ENCODE measurements at regions not wholly inside any gene's neighbourhood (a gene's known extent, or its start where the extent isn't known, plus 50 kb on each side); places are given as distances from the start of the nearest gene placed in this dataset.
"Not testable (repeated sequence)": the region's sequence is repeated elsewhere in the genome, so short reads cannot be mapped to it uniquely, and the experiment has no call there.

- peak; percentile 77 for DNase-seq
Measured at GRCh38 chr2:237217995-237218616, 132.4 kb downstream of the COPS8 start.

GRCh38 chr2:237218756-237219155 is 133.1 kb downstream of the COPS8 start:
- peak; percentile 92 for DNase-seq

GRCh38 chr2:237219826-237220225 is 134.1 kb downstream of the COPS8 start:
- DNase-seq = peak; percentile 65

GRCh38 chr2:237221443-237221842 is 135.8 kb downstream of the COPS8 start:
- DNase-seq = no peak

GRCh38 chr2:237222178-237222577 is 136.5 kb downstream of the COPS8 start:
- DNase-seq = peak; percentile 93

- no peak for DNase-seq
Measured at GRCh38 chr2:237222601-237223041, 136.9 kb downstream of the COPS8 start.

GRCh38 chr2:237223201-237223861 is 137.6 kb downstream of the COPS8 start:
- peak; percentile 99 for DNase-seq

- DNase-seq = no peak
Measured at GRCh38 chr2:237227190-237227589, 141.5 kb downstream of the COPS8 start.

GRCh38 chr2:237227592-237228280 is 142.0 kb downstream of the COPS8 start:
- DNase-seq = peak; percentile 94

GRCh38 chr2:237228281-237228625 is 142.6 kb downstream of the COPS8 start:
- no peak for DNase-seq

- DNase-seq = no peak
Measured at GRCh38 chr2:237229905-237230304, 144.2 kb downstream of the COPS8 start.

GRCh38 chr2:237230355-237230754 is 144.7 kb downstream of the COPS8 start:
- no peak for DNase-seq

GRCh38 chr2:237231593-237231992 is 145.9 kb downstream of the COPS8 start:
- no peak for DNase-seq

GRCh38 chr2:237232166-237232565 is 146.5 kb downstream of the COPS8 start:
- no peak for DNase-seq

GRCh38 chr2:237234268-237234667 is 148.6 kb downstream of the COPS8 start:
- no peak for DNase-seq

- DNase-seq = peak; percentile 77
Measured at GRCh38 chr2:237235383-237236095, 149.8 kb downstream of the COPS8 start.

- no peak for DNase-seq
Measured at GRCh38 chr2:237236188-237236587, 150.5 kb downstream of the COPS8 start.

- no peak for DNase-seq
Measured at GRCh38 chr2:237238249-237238648, 152.6 kb downstream of the COPS8 start.

GRCh38 chr2:237240252-237240651 is 154.6 kb downstream of the COPS8 start:
- DNase-seq = no peak

GRCh38 chr2:237240868-237241267 is 155.2 kb downstream of the COPS8 start:
- not testable (repeated sequence) for DNase-seq

GRCh38 chr2:237242091-237242536 is 156.4 kb downstream of the COPS8 start:
- DNase-seq = no peak

GRCh38 chr2:237243487-237243886 is 157.8 kb downstream of the COPS8 start:
- DNase-seq = no peak

- DNase-seq = no peak
Measured at GRCh38 chr2:237244178-237244577, 158.5 kb downstream of the COPS8 start.

Data from fibroblast of skin of abdomen (primary cell).